CD14-positive monocyte (primary cell): ENCODE measurements at regions not wholly inside any gene's neighbourhood (a gene's known extent, or its start where the extent isn't known, plus 50 kb on each side); places are given as distances from the start of the nearest gene placed in this dataset.

Experiments
- DNase-seq, 3 donors: peaks; one replicate each; pipeline ENCODE4 v3.0.0-alpha.2; 2011 to 2022
- H2AFZ ChIP-seq: 2 replicates; pipeline ENCODE4 v1.6.0; 2012; ENCODE audit warnings: mild to moderate bottlenecking, low read depth, low read length, inconsistent platforms; ENCODE audit not compliant: insufficient read depth, poor library complexity, severe bottlenecking
- H3K27ac ChIP-seq, 2 donors: 1 replicate in 1 of 2; 2 replicates in 1 of 2; pipeline ENCODE4 v1.5.1; 2012 to 2013; ENCODE audit warnings: low read length in 2 of 2, control low read depth in 1 of 2, inconsistent platforms in 1 of 2, low read depth in 1 of 2, mild to moderate bottlenecking in 1 of 2
- H3K27me3 ChIP-seq, 2 donors: one replicate each; pipeline versions ENCODE4 v1.6.0 to v1.6.1; 2011 to 2013; ENCODE audit warnings: low read length in 2 of 2; ENCODE audit not compliant: control insufficient read depth in 2 of 2, insufficient read depth in 2 of 2
- H3K36me3 ChIP-seq, 2 donors: replicated peaks in 1 of 2; 1 replicate in 1 of 2; 2 replicates in 1 of 2; pipeline versions ENCODE4 v1.5.1 to v1.6.1; 2012 to 2013; ENCODE audit warnings: low read length in 2 of 2, control low read depth in 1 of 2, inconsistent platforms in 1 of 2, mild to moderate bottlenecking in 1 of 2; ENCODE audit not compliant: insufficient read depth in 2 of 2, control insufficient read depth in 1 of 2
- H3K4me1 ChIP-seq, 2 donors: 1 replicate in 1 of 2; 2 replicates in 1 of 2; pipeline versions ENCODE4 v1.5.1 to v1.6.1; 2012 to 2013; ENCODE audit warnings: low read length in 2 of 2, control low read depth in 1 of 2, inconsistent platforms in 1 of 2, mild to moderate bottlenecking in 1 of 2, moderate library complexity in 1 of 2; ENCODE audit not compliant: insufficient read depth in 2 of 2, control insufficient read depth in 1 of 2
- H3K4me2 ChIP-seq: replicated peaks from 2 replicates; pipeline ENCODE3; 2012; ENCODE audit warnings: low read length, moderate library complexity, mild to moderate bottlenecking; ENCODE audit not compliant: poor library complexity, severe bottlenecking; ENCODE audit errors: extremely low read depth
- H3K4me3 ChIP-seq, 3 experiments: fragments of 200-600 bp in 1 of 3; sonication (generic) in 1 of 3; replicated peaks in 1 of 3; 1 replicate in 2 of 3; 2 replicates in 1 of 3; pipeline ENCODE4 v1.5.1; 2011 to 2013; ENCODE audit warnings: low read length in 3 of 3, mild to moderate bottlenecking in 3 of 3, control low read depth in 2 of 3, low read depth in 2 of 3, inconsistent platforms in 1 of 3, moderate library complexity in 1 of 3
- H3K79me2 ChIP-seq: 2 replicates; pipeline ENCODE4 v1.6.0; 2012; ENCODE audit warnings: mild to moderate bottlenecking, control low read depth, inconsistent platforms, low read length, moderate library complexity; ENCODE audit not compliant: insufficient read depth
- H3K9ac ChIP-seq: 2 replicates; pipeline ENCODE4 v1.6.0; 2017; ENCODE audit warnings: low read length, mild to moderate bottlenecking; ENCODE audit not compliant: insufficient read depth, poor library complexity, severe bottlenecking
- H3K9me3 ChIP-seq, 2 donors: replicated peaks in 1 of 2; 1 replicate in 1 of 2; 2 replicates in 1 of 2; pipeline versions ENCODE4 v1.5.1 to v1.6.1; 2012 to 2013; ENCODE audit warnings: low read length in 2 of 2, control low read depth in 1 of 2; ENCODE audit not compliant: control insufficient read depth in 1 of 2, insufficient read depth in 1 of 2
- H4K20me1 ChIP-seq: 2 replicates; pipeline ENCODE4 v1.6.0; 2012; ENCODE audit warnings: mild to moderate bottlenecking, low read length, control low read depth, moderate library complexity; ENCODE audit not compliant: insufficient read depth
- H3K27ac Mint-ChIP-seq, 7 donors: one replicate each; pipeline ENCODE4 v1.8.0; 2020; ENCODE audit warnings: mild to moderate bottlenecking in 7 of 7, mixed read lengths in 7 of 7, moderate library complexity in 6 of 7, inconsistent platforms in 2 of 7
- H3K27me3 Mint-ChIP-seq, 3 donors: one replicate each; pipeline ENCODE4 v1.8.0; 2021 to 2022; ENCODE audit warnings: low read depth in 3 of 3, mild to moderate bottlenecking in 3 of 3, mixed read lengths in 3 of 3, moderate library complexity in 3 of 3, inconsistent platforms in 1 of 3
- H3K36me3 Mint-ChIP-seq, 2 donors: one replicate each; pipeline ENCODE4 v1.8.0; 2020; ENCODE audit warnings: mixed read lengths in 2 of 2, inconsistent platforms in 1 of 2, mild to moderate bottlenecking in 1 of 2
- H3K4me1 Mint-ChIP-seq: one replicate; pipeline ENCODE4 v1.8.0; 2020; ENCODE audit warnings: mild to moderate bottlenecking, mixed read lengths
- H3K4me3 Mint-ChIP-seq, 2 donors: one replicate each; pipeline ENCODE4 v1.8.0; 2020; ENCODE audit warnings: mild to moderate bottlenecking in 2 of 2, mixed read lengths in 2 of 2, moderate library complexity in 1 of 2
- H3K9me3 Mint-ChIP-seq, 7 donors: one replicate each; pipeline ENCODE4 v1.8.0; 2020 to 2022; ENCODE audit warnings: mixed read lengths in 7 of 7, mild to moderate bottlenecking in 6 of 7, moderate library complexity in 6 of 7, inconsistent platforms in 2 of 7
- CTCF ChIP-seq: fragments of 200-600 bp; IDR thresholded peaks from one replicate; pipeline ENCODE4 v1.8.0; 2022; ENCODE audit warnings: antibody characterized with exemption, mild to moderate bottlenecking
- whole genome bisulfite sequencing: methylation state at CpG from one replicate; pipeline ENCODE4 v1.1.5; 2013; ENCODE audit warnings: missing lambda C conversion rate; ENCODE audit not compliant: insufficient coverage; 5-methylcytosine and 5-hydroxymethylcytosine counted together
- intact Hi-C, 2 donors: fragments of 100-400 bp; cut with micrococcal nuclease; formaldehyde crosslinking; loops; one replicate each; pipeline versions ENCODE4 v1.15.0 to v1.15.1; 2023

GRCh38 chr1:172717722-172718465 is 59.0 kb downstream of the FASLG start:
- H3K4me1 Mint-ChIP-seq: peaks cover 7% of the 10 kb centered on the region
- no peak overlapping the region for H3K4me2 ChIP-seq
- no peak for DNase-seq
- H3K9ac ChIP-seq: no peak overlapping the region
- WGBS: 14% methylated on average over 1 of the region's 3 CpGs
- no peak for TF ChIP-seq CTCF
- H3K36me3 ChIP-seq: no peaks in the 10 kb centered on the region
- H3K79me2 ChIP-seq: no peaks in the 10 kb centered on the region
- intact Hi-C loops: loop anchor here in 1 of 2 donors (5.0 to 10.0 kb wide), 2 partner anchors 123 to 271 kb away; no protein-coding TSS in a partner anchor
- H3K27me3 Mint-ChIP-seq: peaks cover 0 to 4% (median 2%) of the 10 kb centered on the region in 3 donors
- peak overlapping the region in 1 of 7 donors; percentile 32 for H3K27ac Mint-ChIP-seq
- no peaks in the 10 kb centered on the region for H4K20me1 ChIP-seq
- H2AFZ ChIP-seq: peak overlapping the region; percentile 32
- no peaks in the 10 kb centered on the region for H3K27me3 ChIP-seq
- H3K27ac ChIP-seq: no peak overlapping the region
- no peak overlapping the region for H3K4me3 ChIP-seq
- no peak overlapping the region for H3K4me3 Mint-ChIP-seq
- no peaks in the 10 kb centered on the region for H3K9me3 ChIP-seq
- H3K36me3 Mint-ChIP-seq: no peaks in the 10 kb centered on the region
- no peaks in the 10 kb centered on the region for H3K4me1 ChIP-seq
- H3K9me3 Mint-ChIP-seq: no peaks in the 10 kb centered on the region

- WGBS: 44% methylated on average over 3 of the region's 6 CpGs
- H3K27ac ChIP-seq: no peak overlapping the region
- TF ChIP-seq CTCF: no peak
- intact Hi-C loops: loop anchor here in 1 of 2 donors (5.0 to 10.0 kb wide), 2 partner anchors 124 to 272 kb away; no protein-coding TSS in a partner anchor
- no peak overlapping the region for H3K4me3 ChIP-seq
- no peaks in the 10 kb centered on the region for H3K79me2 ChIP-seq
- Mint-ChIP-seq H3K27me3 (peaks cover 0 to 4% (median 0%) of the 10 kb centered on the region in 3 donors), H3K27ac (no peak overlapping the region), H3K9me3 (no peaks in the 10 kb centered on the region), H3K36me3 (no peaks in the 10 kb centered on the region), H3K4me3 (no peak overlapping the region), H3K4me1 (peaks cover 10% of the 10 kb centered on the region)
- H3K4me2 ChIP-seq: no peak overlapping the region
- no peak overlapping the region for H3K9ac ChIP-seq
- no peaks in the 10 kb centered on the region for H3K27me3 ChIP-seq
- no peak for DNase-seq
- no peaks in the 10 kb centered on the region for H3K9me3 ChIP-seq
- peaks cover 0 to under 1% of the 10 kb centered on the region in 2 donors for H3K4me1 ChIP-seq
- peak overlapping the region; percentile 32 for H2AFZ ChIP-seq
- H4K20me1 ChIP-seq: no peaks in the 10 kb centered on the region
- H3K36me3 ChIP-seq: no peaks in the 10 kb centered on the region
Observed at GRCh38 chr1:172719066-172719627, 60.2 kb downstream of the FASLG start.
